DMS53 treated with DMSO at 0.1 percent for 48 hours (cell line): ENCODE measurements at regions not wholly inside any gene's neighbourhood (a gene's known extent, or its start where the extent isn't known, plus 50 kb on each side); places are given as distances from the start of the nearest gene placed in this dataset.

Experiments
- DNase-seq: peaks from one replicate; lab custom pipeline; 2025; ENCODE audit not compliant: unreplicated experiment; lab: John Stamatoyannopoulos, UW

GRCh38 chr2:173855661-173856060 is 109.5 kb downstream of the SP3 start:
- no peak for DNase-seq
